ENCODE measurements at regions not wholly inside any gene's neighbourhood (a gene's known extent, or its start where the extent isn't known, plus 50 kb on each side); places are given as distances from the start of the nearest gene placed in this dataset.

DNA sequence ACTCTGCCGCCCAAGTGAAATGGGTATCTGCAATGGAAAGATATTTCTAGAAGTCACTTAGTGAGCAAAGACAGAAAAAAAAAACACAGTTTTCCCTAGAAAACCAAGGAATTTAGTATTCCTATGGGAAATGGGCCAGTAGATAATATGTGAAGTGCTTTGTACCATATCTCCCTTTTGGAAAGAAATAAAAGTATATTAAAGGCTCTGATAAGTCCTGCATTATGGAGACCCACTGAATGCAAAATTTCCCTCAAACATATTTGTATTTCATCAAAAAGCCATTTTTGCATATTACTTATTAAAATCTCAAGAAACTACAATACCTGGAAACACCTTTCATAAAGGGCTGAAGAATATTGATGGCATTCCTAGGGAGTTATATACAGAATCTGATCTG is 51.6 kb upstream of the DYNLRB2 start:
- DNase-seq, result no peak

DNA sequence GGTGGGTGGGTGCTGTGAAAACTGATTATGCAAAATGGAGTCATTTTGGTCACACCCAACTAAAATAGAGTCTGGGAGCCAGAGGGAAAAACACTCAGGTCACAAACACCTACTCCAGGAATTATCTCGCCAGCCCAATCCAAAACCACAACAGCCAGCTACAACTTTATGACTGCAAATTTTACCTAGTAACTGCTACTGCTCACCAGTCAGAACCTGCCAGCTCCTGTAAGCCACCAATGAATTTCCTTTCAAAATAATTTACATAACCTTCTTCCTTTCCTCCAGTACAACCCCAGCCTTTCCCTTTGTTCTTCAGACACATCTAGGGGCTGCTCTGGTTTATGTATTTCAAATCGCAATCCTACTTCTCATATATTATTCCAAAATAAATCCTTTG is 52.6 kb upstream of the DYNLRB2 start:
- no peak for DNase-seq

DNA sequence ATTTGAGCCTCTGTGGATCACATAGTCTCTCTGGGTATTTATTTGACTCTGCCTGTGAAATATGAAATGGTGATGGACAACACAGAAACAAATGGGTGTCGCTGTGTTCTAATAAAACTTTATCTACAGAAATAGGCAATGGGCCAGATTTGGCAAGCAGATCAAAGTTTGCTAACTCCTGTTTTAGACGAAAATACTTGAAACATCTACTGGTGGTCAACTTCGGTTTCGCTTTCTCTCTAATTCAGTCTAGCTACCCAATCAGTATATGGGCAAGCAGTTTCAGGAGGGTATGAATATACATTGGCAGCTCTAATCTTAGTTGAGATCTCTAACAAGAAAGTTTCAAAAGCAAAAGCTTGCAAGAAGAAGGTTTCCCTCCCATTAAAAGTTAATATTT is 60.1 kb upstream of the DYNLRB2 start:
- no peak for DNase-seq

DNA sequence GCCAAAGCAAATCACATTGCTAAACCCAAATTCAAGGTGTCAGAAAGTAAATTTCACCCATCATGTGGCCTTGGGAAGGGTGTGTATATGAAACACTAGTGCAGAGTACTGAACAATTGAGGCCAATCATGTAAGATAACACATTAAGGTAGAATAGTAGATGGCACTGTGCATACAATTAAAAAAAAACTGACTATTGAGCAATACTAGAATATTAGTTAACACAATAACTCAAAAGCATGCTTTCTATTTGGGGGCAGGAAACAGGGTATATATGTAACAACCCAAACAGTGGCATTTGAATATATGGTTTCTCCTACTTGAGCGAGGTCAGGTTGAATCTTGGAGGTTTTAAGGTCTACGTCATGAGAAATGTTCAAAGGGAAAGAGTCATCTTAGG is 63.0 kb upstream of the DYNLRB2 start:
- DNase-seq, result no peak

DNA sequence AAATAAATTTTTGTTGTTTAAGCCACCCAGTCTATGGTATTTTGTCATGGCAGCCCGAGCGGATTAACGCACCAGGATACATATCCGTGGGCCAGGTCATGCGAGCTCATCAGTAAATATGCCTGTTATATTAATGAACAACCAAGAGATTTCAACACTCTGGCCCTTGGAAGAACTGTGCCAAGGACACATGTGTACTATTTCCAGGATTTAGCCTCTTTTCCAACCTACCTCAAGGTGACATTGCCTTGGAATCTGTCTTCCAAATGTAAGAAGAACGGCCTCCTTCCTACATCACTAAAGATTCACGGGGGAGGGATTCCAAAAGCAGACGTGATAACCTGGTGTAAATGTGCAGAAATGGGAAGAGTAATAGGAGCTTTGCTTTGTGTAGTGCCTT is 72.8 kb upstream of the DYNLRB2 start:
- DNase-seq, result no peak

DNA sequence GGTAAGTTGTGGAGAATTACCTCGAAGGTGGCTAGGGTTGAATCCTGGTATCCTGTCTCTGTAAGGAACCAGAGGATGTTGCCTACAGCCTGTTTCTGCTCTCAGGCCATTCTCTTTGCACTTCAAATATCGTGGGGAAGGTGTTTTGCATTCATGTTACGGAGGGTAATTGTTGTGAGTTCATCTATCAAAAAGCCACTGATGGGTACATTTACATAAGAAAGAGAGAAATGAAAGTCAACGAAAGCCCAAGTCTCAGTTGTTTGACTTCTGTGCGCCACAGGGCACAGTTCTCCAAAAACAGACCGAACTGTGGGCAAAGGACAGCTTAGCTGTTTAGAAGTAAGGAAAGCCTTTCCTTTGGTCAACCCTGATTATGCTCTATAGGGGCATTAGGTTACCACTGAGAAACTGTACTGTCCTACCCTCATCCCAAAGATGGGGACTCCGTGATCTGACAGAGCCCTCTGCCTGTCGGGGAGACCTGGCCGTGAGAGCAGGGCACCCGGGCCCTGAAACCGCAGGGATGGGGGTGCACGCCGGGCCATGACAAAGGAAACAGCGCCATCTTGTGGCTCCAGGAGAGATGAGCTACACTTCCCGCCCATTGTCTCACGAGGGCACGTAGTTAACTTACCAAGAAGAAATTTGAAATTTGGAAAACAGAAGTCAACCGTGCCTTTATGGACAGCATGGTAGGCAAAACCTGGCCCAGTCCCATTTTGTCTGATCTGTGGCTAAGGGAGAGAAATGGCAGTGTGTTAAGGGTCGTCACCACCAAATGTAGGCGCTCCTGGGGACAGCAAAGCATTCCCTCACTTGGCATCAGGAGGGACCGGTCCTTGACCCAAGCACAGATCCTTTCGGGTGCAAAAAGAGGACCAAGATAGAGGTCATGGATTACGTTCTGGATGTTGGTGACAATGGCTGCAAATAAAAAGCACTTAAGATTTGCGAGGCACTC is 74.5 kb upstream of the DYNLRB2 start:
- DNase-seq, result peak; percentile 46 to 59

DNA sequence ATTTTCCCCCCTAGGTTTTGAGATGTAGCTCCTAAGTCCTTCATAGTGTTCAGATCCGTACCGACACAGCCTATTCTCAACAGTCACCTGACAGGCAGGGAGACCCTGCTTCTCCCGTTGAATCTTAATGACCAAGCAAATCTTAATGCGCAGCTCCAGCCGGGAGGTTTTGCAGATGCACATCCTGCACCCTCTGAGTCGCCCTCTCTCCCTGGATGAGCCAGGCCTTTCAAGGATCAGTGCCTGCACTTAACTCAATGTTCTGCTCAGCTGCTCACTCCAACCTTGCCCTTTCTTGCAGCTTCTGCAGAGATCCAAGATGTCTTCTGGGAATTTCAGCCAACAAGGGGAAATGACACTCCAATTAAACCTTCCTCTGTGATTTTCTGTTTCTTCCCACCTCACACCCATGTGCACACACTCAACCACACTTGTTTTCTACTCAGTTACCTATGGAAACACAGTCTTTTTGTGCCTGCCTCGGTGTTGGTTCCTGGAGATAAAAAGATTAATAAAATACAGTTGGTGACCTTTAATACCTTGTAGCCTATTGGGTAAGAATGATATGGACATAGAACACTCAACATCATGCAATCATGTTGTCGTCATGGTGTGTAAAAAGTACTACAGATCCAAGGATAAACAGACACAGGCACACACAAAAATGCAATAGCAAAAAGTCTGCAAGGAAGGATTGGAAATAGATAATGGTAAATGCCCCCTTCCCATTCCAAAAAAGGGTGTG is 76.9 kb upstream of the DYNLRB2 start:
- DNase-seq, result no peak

DNA sequence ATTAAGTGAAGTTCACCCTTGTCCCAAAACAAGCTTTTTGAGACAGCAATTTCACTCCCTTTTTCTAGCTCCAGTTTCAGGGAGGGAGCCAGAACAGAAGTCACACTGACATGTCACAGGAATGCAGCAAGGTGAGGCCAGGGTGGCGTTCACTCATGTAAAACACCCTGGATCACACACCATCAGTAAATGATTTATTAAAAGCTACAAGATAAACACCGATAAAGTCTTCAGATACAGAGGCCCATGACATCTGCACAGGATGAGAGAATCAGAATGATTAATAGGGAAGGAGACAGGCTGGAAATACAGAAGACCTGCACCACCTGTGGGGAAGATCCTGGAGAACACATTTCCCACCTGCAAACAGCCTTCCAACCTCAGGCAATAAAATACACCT is 77.5 kb upstream of the DYNLRB2 start:
- DNase-seq, result no peak

DNA sequence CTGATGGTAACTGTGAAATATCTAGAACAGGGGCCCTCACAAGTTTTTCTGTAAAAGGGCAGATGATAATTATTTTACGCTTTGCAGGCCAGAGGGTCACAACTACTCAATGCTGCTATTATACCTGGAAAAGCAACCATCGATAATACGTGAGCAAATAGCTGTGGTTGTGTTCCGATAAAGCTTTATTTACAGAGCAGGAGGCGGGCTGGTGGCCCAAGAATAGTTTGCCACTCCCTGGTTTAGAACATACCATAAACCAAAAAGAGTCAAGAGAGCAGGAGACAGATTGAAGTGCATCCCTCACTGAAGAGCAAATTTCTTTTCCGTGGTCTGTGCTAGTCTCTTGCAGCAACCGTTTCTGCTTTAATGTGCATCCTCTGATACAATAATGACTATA is 77.9 kb upstream of the DYNLRB2 start:
- no peak for DNase-seq

DNA sequence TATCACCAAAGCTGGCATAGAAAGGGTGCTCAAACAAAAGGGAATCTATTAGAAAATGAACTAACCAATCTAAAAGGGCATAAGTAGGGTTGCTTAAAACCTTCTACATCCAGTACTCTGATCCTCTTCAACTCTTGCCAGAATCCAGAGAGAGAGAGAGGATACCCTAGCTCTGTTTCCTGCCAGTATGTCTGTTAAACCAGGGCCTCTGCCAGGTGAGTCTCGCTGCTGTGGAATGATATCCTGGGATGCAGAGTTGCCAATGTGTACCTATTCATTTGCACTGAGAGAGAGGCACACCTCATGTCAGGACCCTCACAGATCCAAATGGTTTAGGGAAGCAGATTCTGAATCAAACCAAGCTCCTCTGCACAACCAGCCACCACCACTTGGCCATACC is 79.8 kb upstream of the DYNLRB2 start:
- no peak for DNase-seq

DNA sequence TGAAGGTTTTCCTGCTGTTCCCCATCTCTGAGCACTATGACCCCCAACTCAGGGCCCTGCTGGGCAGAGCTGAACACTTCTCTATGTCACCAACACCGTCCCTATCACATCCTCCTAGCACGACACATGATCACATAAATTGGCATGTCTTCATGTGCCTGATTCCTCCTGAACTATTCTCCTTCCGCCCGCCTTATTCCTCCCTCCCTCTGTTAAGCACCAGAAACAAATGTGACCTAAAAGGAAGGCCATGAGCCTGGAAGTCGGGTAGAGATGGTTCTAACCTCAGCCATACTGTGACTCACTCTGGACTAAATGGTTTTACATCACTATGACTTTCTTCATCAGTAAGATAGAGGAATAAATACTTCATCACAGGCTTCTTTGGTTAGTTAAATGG is 80.8 kb upstream of the DYNLRB2 start:
- DNase-seq, result no peak

DNA sequence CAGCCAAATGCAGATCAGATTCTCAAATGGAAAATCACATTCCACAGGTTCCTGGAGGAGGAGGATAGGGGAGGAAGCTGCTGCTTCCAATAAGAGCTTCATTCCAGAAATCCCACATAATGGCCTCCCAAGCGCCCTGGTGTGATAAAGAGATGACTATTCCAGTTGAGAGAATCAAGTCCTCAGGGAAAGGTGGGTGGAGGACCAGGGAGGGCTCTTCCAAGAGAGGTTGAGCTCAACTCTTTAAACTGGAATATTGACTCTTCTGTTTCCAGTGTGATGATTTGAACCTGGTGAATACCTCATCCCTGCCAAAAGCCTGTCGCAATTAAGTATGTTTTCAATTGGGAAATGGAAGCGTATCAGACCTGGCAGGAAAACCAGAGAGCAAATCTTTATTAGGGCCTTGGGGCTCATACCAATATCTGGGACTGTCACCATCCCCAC is 81.4 kb upstream of the DYNLRB2 start:
- DNase-seq, result no peak

DNA sequence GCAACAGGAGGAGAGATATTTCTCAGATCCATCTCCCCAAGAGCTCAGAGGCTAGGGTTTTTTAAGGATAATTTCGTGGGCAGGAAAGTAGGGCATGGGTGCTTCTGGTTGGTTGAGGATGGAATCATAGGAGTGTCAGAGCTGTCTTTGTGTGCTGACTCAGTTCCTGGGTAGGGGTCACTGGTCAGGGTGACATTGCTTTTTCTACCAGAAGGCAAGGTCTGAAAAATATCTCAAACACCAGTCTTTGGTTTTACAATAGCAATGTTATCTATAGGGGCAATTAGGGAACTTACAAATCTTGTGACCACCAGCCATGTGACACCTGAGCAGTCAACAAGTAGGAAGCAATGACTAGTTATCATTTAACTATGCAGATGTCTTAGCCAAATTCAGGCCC is 82.9 kb upstream of the DYNLRB2 start:
- no peak for DNase-seq

DNA sequence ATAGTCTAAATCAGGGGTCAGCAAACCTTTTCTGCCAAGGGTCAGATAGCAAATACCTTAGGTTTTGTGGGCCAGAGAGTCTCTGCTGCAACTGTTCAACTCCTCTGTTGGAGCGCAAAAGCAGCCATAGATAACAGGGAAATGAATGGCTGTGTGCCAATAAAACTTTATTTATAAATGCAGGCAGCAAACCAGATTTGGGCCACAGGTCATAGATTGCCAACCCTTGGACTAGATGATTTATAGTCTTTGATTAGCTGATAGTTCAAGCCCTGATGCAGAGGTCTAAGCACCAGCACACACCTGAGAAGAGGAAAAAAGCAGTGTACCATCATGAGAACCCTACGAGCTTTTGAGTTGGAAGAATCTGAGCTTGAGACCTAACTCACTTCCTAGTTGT is 86.0 kb upstream of the DYNLRB2 start:
- DNase-seq, result no peak

DNA sequence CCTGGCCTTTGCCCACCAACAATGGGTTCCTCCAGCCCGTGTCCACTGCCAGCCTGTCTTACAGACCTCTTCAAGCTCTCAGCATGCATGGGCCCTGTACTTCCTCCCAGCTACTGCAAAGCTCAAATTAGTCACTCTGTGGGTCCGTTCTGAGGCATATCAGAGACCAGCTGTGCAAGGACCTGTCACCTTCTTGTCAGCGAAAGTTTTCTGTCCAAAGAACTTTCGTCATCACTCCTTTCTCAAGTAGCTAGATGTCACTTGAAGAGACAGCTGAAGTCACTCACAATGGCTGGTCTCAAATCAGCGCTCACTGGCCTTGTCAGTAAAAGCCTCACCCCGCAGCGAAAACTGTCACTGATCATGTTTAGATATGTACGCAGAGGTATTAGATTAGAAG is 91.4 kb upstream of the DYNLRB2 start:
- no peak for DNase-seq

DNA sequence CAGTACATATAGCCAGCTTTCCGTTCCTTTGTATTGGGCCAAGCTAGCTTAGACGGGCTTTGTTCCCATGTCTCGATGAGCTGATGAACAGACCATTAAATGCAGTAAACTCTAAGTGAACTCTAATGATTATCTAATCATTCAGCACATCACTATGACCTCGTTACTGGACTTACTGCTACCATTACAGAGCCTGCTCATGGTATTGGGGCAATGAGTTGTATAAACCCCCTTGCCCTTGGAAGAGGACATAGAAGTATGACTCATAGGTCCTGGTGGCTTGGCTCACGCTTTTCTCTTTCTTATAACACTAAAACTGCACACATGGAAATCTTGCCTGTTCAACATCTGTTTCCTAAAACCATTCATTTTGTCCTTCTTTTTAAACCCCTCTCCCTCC is 93.6 kb upstream of the DYNLRB2 start:
- DNase-seq, result no peak

DNA sequence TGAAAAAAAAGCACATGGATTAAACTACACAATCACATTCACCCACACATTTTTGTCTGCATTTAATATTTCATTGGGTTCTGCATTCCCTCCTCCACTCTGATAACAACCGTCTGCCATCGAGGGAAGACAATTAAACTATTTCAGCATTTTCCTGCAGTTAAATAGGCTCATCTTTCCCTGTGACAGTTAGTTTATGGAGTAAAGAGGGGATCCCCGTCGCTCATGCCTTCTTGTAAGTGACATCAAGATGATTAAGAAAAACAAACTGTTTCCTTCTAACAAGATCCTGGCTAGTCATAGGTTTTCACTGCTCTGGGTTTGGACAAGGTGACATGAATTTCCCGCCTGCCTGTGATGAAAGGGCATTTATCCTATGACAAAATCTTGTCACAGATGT is 98.0 kb upstream of the DYNLRB2 start:
- DNase-seq, result no peak

DNA sequence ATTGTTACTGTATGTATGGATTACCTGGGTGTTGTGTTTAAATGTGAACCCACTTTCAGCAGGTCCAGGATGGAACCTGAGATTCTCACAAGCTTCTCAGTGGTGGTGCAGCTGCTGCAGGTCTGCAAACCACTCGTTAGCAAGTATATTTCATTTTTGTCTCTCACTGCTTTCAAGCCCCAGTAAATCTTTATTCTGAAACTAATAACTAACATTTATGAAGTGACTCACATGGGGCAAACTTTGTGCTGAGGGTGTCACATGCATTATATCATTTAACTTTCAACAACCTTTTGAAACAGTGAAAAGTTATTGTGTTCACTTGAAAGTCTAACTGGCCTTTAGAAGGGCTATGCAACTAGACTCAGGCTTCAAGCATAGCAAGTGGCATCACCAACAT is 98.9 kb upstream of the DYNLRB2 start:
- DNase-seq, result no peak

DNA sequence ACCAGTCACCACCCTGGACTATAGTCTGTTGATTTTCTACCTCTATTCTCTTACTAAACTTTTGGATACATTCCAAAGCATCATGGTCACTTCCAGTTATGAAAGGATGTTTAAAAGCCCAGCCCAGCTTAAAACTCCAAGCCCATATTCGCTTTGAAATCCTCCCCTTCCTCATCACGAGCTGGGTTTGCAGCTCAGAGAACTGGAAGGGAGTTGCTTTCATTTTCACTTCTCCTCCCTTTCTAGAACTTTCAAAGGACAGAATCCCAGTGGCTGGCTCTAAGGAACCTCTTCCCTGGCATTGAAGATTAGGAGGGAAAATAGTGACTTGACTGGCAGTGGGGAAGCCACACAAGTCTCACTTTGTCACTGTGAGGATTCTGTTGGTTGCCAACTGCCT is 100.1 kb upstream of the DYNLRB2 start:
- no peak for DNase-seq

DNA sequence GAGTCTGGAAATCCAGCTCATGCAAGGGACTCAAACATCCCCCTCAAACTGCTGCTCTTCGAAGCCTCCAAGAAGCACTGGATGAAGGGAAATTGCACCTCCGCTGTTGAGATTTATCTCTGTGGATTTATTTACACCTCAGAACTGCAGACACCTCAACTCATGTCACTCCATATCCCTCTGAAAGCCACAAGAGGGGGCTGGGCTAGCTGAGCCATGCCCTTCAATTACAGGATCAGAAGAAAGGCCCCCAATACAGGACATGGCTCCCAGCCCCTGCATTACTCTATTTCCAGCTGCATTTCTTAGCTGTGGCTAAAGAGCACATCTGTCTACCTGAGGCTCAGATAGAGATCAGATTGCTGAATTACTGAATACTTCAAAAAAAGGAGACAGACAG is 103.1 kb upstream of the DYNLRB2 start:
- no peak for DNase-seq

DNA sequence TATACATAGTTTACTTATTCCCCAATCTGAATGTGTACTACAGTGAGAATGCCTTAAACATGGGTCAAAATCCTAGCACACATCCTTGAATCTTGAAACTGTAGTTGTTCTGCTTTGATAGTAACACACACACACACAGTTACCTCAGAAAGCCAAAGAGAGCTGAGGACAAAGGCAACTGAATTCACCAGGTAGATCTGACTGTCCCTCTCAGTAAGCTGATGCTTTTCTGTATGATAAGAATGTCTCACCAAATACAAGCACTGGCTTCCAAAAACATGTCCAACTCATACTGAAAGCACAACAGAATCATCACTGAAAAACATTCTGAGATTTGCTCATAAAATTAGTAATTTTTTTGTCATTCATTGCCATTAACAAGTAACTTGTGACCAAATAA is 104.3 kb upstream of the DYNLRB2 start:
- DNase-seq, result no peak

DNA sequence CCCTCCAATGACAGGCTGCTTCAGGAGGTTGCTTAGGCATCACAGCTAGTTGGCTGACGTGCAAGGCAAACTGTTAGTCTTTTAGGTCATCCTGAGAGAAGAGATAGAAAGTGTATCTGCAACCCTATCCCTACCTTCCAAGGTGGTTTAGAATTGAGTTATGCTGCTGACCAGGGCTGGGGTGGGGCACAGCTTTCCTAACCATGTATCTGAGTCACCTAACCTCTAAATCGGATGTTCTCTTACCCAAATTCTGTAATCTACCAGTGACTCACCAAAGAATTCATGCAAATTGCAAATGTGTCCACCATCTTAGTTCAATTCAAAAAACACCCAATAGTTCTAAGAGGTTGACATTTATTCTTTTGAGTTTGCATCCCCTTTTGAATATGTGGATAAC is 107.2 kb upstream of the DYNLRB2 start:
- no peak for DNase-seq

DNA sequence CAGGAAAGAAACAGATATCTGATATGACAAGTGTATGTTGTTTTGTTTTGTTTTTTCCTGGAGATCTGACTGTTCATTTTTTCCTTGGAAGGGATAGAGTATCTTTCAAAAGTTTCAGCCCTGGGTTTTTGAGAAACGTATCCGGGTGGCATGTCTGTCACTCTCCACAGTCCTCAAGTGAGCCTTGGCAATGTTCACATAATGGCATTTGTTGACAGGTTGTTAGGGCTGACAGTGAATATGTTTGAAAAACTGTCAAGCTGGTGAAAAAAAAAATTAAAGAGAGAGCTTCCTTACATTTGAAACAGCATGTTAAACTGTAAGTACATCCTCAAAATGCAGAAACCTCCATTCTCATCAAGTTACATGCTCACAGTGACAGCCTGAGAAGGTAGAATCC is 113.0 kb upstream of the DYNLRB2 start:
- no peak for DNase-seq
